ENCODE measurements at regions not wholly inside any gene's neighbourhood (a gene's known extent, or its start where the extent isn't known, plus 50 kb on each side); places are given as distances from the start of the nearest gene placed in this dataset.

DNA sequence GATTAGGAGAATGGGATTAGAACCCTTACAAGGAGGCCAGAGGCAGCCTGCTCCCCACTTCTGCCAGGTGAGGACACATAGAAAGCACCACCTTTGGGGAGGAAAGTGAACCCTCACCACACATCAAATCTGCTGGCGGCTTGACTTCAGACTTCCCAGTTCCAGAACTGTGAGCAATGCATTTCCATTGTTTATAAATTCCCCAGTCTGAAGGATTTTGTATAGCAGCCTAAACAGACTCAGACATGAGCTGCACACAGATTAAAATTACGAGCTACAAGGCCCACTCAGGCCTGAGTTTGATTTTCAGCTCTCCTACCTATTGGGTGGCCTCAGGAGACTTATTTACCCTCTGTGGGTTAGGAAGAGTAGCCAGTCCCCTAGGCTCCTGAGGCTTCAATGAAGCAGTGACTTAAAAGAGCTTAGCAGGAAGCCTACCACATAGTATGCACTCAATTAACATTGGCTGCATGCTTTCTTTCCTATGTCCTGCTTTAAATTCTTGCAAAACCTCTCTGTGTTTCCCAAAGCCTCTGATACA is 350.7 kb upstream of the ZMIZ1 start:
- no peaks in the 10 kb centered on the region for H3K9me3 ChIP-seq (ENCODE audit: low read length)
- H3K9ac ChIP-seq (ENCODE audit: low read length) = no peak overlapping the region
- H3K36me3 ChIP-seq (ENCODE audit: insufficient read depth, low read length) = no peaks in the 10 kb centered on the region
- H3K27ac ChIP-seq (ENCODE audit: low read depth, low read length, poor library complexity, severe bottlenecking) = no peak overlapping the region
- no peak overlapping the region for H3K4me2 ChIP-seq (ENCODE audit: low read length)
- H3F3A ChIP-seq (ENCODE audit: insufficient read depth, low read length) = no peaks in the 10 kb centered on the region
- TF ChIP-seq EZH2 (IDR thresholded peaks at IDR 0.05; ENCODE audit: borderline replicate concordance, low read length) = no peak
- TF ChIP-seq, protein P1, sequence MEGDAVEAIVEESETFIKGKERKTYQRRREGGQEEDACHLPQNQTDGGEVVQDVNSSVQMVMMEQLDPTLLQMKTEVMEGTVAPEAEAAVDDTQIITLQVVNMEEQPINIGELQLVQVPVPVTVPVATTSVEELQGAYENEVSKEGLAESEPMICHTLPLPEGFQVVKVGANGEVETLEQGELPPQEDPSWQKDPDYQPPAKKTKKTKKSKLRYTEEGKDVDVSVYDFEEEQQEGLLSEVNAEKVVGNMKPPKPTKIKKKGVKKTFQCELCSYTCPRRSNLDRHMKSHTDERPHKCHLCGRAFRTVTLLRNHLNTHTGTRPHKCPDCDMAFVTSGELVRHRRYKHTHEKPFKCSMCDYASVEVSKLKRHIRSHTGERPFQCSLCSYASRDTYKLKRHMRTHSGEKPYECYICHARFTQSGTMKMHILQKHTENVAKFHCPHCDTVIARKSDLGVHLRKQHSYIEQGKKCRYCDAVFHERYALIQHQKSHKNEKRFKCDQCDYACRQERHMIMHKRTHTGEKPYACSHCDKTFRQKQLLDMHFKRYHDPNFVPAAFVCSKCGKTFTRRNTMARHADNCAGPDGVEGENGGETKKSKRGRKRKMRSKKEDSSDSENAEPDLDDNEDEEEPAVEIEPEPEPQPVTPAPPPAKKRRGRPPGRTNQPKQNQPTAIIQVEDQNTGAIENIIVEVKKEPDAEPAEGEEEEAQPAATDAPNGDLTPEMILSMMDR (IDR thresholded peaks at IDR 0.05; ENCODE audit: low read length) = no peak
- no peaks in the 10 kb centered on the region for H3K9me2 ChIP-seq (ENCODE audit: low read depth, low read length)
- H3K4me1 ChIP-seq (ENCODE audit: insufficient read depth, low read length, severe bottlenecking) = no peaks in the 10 kb centered on the region
- H4K20me1 ChIP-seq (ENCODE audit: insufficient read depth, low read length) = no peaks in the 10 kb centered on the region
- no peaks in the 10 kb centered on the region for H3K79me2 ChIP-seq (ENCODE audit: insufficient read depth, low read length)
- H3K4me3 ChIP-seq (ENCODE audit: low read depth, low read length, poor library complexity, severe bottlenecking) = no peak overlapping the region
- no peak overlapping the region for H2AFZ ChIP-seq (ENCODE audit: low read length)
- no peaks in the 10 kb centered on the region for H3K27me3 ChIP-seq (ENCODE audit: insufficient read depth, low read length)

DNA sequence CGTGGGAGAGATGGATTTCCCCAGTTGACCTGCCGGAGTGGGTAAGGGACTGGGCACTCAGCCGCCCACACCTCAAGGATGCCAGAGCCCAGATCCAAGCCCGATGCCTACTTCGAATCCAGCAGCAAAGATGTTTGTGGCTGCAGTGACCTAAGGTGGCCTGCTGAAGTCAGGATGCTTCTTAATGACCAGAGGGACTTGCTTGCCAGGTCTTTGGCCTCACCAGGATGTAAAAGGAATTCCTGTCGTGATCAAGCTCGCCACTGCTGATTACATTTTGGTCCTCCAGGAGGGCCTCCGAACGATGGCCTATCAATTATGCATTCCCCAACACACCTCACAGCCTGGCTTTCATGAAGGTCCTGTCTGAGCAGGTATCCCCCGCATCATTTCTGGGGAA is 349.5 kb upstream of the ZMIZ1 start:
- H3K9me2 ChIP-seq (ENCODE audit: low read depth, low read length) = no peaks in the 10 kb centered on the region
- H3K79me2 ChIP-seq (ENCODE audit: insufficient read depth, low read length) = no peaks in the 10 kb centered on the region
- H3K36me3 ChIP-seq (ENCODE audit: insufficient read depth, low read length) = no peaks in the 10 kb centered on the region
- no peak overlapping the region for H3K9ac ChIP-seq (ENCODE audit: low read length)
- no peak overlapping the region for H3K27ac ChIP-seq (ENCODE audit: low read depth, low read length, poor library complexity, severe bottlenecking)
- no peak overlapping the region for H2AFZ ChIP-seq (ENCODE audit: low read length)
- H3K4me2 ChIP-seq (ENCODE audit: low read length) = no peak overlapping the region
- H3F3A ChIP-seq (ENCODE audit: insufficient read depth, low read length) = no peaks in the 10 kb centered on the region
- H3K4me1 ChIP-seq (ENCODE audit: insufficient read depth, low read length, severe bottlenecking) = no peaks in the 10 kb centered on the region
- H3K4me3 ChIP-seq (ENCODE audit: low read depth, low read length, poor library complexity, severe bottlenecking) = no peak overlapping the region
- no peaks in the 10 kb centered on the region for H4K20me1 ChIP-seq (ENCODE audit: insufficient read depth, low read length)
- TF ChIP-seq EZH2 (IDR thresholded peaks at IDR 0.05; ENCODE audit: borderline replicate concordance, low read length) = no peak
- TF ChIP-seq, protein P1 (IDR thresholded peaks at IDR 0.05; ENCODE audit: low read length) = no peak
- no peaks in the 10 kb centered on the region for H3K9me3 ChIP-seq (ENCODE audit: low read length)
- no peaks in the 10 kb centered on the region for H3K27me3 ChIP-seq (ENCODE audit: insufficient read depth, low read length)

DNA sequence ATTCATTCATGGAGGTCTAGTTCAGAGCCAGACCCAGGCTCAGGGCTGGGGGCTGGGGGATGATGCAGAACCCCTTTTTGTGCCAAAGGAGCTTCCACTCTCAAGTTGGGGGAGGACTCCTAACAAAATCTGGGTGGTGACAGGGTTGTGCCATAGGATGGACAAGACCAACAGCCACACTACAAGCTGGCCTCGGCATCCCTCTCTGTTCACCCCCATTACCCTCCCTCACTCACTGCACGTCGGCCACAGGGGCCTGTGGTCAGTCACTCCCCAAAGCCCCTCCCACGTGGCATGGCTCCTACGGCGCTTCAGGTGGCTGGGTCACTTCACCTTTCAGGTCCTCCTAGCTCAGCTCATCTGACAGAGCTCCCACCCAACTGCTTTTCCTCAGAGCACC is 348.7 kb upstream of the ZMIZ1 start:
- Histone ChIP-seq H3K36me3 (ENCODE audit: insufficient read depth, low read length) (no peaks in the 10 kb centered on the region), H3K27me3 (ENCODE audit: insufficient read depth, low read length) (no peaks in the 10 kb centered on the region), H3K4me2 (ENCODE audit: low read length) (no peak overlapping the region), H2AFZ (ENCODE audit: low read length) (no peak overlapping the region), H3K9me3 (ENCODE audit: low read length) (no peaks in the 10 kb centered on the region), H3K79me2 (ENCODE audit: insufficient read depth, low read length) (no peaks in the 10 kb centered on the region), H3F3A (ENCODE audit: insufficient read depth, low read length) (no peaks in the 10 kb centered on the region), H3K27ac (ENCODE audit: low read depth, low read length, poor library complexity, severe bottlenecking) (no peak overlapping the region), H3K4me3 (ENCODE audit: low read depth, low read length, poor library complexity, severe bottlenecking) (no peak overlapping the region), H3K9ac (ENCODE audit: low read length) (no peak overlapping the region), H3K4me1 (ENCODE audit: insufficient read depth, low read length, severe bottlenecking) (no peaks in the 10 kb centered on the region), H4K20me1 (ENCODE audit: insufficient read depth, low read length) (no peaks in the 10 kb centered on the region), H3K9me2 (ENCODE audit: low read depth, low read length) (no peaks in the 10 kb centered on the region)
- TF ChIP-seq, protein P1 (IDR thresholded peaks at IDR 0.05; ENCODE audit: low read length) = no peak
- TF ChIP-seq EZH2 (IDR thresholded peaks at IDR 0.05; ENCODE audit: borderline replicate concordance, low read length) = no peak
